Myocyte (in vitro differentiated cells): ENCODE measurements at regions not wholly inside any gene's neighbourhood (a gene's known extent, or its start where the extent isn't known, plus 50 kb on each side); places are given as distances from the start of the nearest gene placed in this dataset.
A peak's percentile ranks its signal among the peaks of the same experiment; 100 is the strongest.

Source experiments
- DNase-seq: peaks from one replicate; pipeline ENCODE4 v3.0.0-alpha.2; 2012; ENCODE audit warnings: low read depth

- DNase-seq, result no peak
Observed at GRCh38 chr18:29285471-29285870, 1108.5 kb upstream of the CDH2 start.

GRCh38 chr18:29271501-29271900 is 1094.6 kb upstream of the CDH2 start:
- peak; percentile 34 for DNase-seq

- DNase-seq, result no peak
Observed at GRCh38 chr18:29259838-29260237, 1082.9 kb upstream of the CDH2 start.

GRCh38 chr18:29254123-29254522 is 1077.2 kb upstream of the CDH2 start:
- no peak for DNase-seq

- peak; percentile 81 for DNase-seq
Observed at GRCh38 chr18:29251681-29252080, 1074.8 kb upstream of the CDH2 start.

GRCh38 chr18:29250843-29251242 is 1073.9 kb upstream of the CDH2 start:
- no peak for DNase-seq

GRCh38 chr18:29250259-29250658 is 1073.3 kb upstream of the CDH2 start:
- DNase-seq, result no peak

- DNase-seq, result no peak
Observed at GRCh38 chr18:29248805-29249204, 1071.9 kb upstream of the CDH2 start.

- DNase-seq, result peak; percentile 79
Observed at GRCh38 chr18:29241199-29241598, 1064.3 kb upstream of the CDH2 start.

GRCh38 chr18:29234751-29235150 is 1057.8 kb upstream of the CDH2 start:
- DNase-seq, result no peak

GRCh38 chr18:29226213-29226612 is 1049.3 kb upstream of the CDH2 start:
- no peak for DNase-seq

- peak; percentile 71 for DNase-seq
Observed at GRCh38 chr18:29225351-29225750, 1048.4 kb upstream of the CDH2 start.

GRCh38 chr18:29218091-29218490 is 1041.2 kb upstream of the CDH2 start:
- DNase-seq, result no peak

GRCh38 chr18:29217124-29217915 is 1040.4 kb upstream of the CDH2 start:
- no peak for DNase-seq

GRCh38 chr18:29198834-29199233 is 1021.9 kb upstream of the CDH2 start:
- DNase-seq, result no peak

- DNase-seq, result no peak
Observed at GRCh38 chr18:29196307-29196706, 1019.4 kb upstream of the CDH2 start.

- peak; percentile 19 for DNase-seq
Observed at GRCh38 chr18:29191263-29191662, 1014.3 kb upstream of the CDH2 start.

- DNase-seq, result no peak
Observed at GRCh38 chr18:29188760-29189159, 1011.8 kb upstream of the CDH2 start.

- no peak for DNase-seq
Observed at GRCh38 chr18:29185801-29186200, 1008.9 kb upstream of the CDH2 start.

- no peak for DNase-seq
Observed at GRCh38 chr18:29184654-29185053, 1007.7 kb upstream of the CDH2 start.

- peak; percentile 69 for DNase-seq
Observed at GRCh38 chr18:29181151-29181901, 1004.4 kb upstream of the CDH2 start.

GRCh38 chr18:29176681-29177080 is 999.8 kb upstream of the CDH2 start:
- no peak for DNase-seq

GRCh38 chr18:29174891-29175290 is 998.0 kb upstream of the CDH2 start:
- no peak for DNase-seq
